HG02885 (cell line): ENCODE measurements at regions not wholly inside any gene's neighbourhood (a gene's known extent, or its start where the extent isn't known, plus 50 kb on each side); places are given as distances from the start of the nearest gene placed in this dataset.
"Not testable (repeated sequence)": the region's sequence is repeated elsewhere in the genome, so short reads cannot be mapped to it uniquely, and the experiment has no call there.

Experiments
- ATAC-seq: cut with Tn5 transposase; IDR thresholded peaks from one replicate; pipeline ENCODE4 v1.9.1; 2021; ENCODE audit warnings: mild to moderate bottlenecking; ENCODE audit not compliant: unreplicated experiment, poor library complexity

- no peak for ATAC-seq
Observed at GRCh38 chr20:47440857-47441773, 60.6 kb upstream of the NCOA3 start.

GRCh38 chr20:47441774-47442150 lies 59.9 kb upstream of the NCOA3 start:
- no peak for ATAC-seq

DNA sequence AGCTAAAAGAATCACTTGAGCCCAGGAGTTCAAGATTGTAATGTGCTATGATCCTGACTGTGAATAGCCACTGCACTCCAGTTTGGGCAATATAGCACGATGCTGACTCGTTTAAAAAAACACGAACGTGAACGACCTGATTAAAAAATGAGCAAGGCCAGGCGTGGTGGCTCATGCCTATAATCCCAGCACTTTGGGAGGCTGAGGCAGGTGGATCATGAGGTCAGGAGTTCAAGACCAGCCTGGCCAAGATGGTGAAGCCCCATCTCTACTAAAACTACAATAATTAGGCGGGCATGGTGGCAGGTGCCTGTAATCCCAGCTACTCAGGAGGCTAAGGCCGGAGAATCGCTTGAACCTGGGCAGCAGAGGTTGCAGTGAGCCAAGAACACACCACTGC lies 58.6 kb upstream of the NCOA3 start:
- ATAC-seq: not testable (repeated sequence)

- ATAC-seq: no peak
Observed at GRCh38 chr20:47444584-47444983, 57.1 kb upstream of the NCOA3 start.

DNA sequence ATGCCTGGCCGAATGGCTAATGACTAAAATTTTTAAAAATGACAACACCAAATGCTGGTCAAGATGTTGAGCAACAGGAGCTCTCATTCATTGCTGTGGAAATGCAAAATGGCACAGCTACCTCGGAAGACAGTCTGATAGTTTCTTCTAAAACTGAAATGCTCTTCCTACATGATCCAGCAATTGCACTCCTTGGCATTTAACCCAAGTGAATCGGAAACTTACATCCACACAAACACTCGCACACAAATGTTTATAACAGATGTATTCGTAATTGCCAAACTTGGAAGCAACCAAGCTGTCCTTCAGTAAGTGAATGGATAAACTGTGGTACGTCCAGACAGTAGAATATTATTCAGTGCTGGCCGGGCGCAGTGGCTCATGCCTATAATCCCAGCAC lies 56.4 kb upstream of the NCOA3 start:
- ATAC-seq: no peak

DNA sequence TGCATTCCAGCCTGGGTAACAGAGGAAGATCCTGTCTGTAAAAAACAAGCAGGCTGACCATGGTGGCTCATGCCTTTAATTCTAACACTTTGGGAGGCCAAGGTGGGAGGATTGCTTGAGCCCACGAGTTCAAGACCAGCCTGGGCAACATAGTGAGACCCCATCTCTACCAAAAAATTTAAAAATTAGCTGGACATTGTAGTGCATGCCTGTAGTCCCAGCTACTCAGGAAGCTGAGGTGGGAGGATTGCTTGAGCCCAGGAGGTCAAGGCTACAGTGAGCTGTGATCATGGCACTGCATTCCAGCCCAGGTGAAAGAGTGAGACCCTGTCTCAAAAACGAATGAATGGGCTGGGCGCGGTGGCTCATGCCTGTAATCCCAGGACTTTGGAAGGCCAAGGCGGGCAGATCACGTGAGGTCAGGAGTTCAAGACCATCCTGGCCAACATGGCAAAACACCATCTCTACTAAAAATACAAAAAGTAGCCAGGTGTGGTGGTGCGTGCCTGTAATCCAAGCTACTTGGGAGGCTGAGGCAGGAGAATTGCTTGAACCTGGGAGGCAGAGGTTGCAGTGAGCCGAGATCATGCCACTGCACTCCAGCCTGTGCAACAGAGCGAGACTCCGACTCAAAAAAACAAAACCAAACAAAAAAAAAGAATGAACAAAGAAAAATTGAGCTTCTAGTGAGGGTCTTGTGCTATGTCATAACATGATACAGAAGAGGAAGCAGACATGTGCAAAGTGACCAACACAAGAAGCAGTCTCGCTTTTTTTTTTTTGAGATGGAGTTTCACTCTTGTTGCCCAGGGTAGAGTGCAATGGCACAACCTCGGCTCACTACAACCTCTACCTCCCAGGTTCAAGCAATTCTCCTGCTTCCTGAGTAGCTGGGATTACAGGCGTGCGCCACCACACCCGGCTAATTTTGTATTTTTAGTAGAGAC lies 54.1 kb upstream of the NCOA3 start:
- not testable (repeated sequence) for ATAC-seq

DNA sequence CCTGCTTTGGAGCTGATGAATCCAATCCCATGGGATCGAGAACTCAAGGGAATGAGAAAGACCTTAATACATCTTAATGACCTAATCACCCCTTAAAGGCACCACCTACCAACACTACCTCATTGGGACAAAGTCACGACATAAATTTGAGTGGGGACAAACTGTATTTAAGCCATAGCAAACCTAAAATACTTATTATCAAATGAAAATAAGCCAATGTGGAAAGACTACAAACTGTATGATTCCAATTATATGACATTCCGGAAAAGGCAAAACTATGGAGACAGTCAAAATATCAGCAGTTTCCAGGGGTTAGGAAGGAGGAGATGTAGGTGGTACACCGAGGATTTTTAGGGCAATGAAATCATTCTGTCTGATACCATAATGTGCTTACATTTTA lies 53.3 kb upstream of the NCOA3 start:
- no peak for ATAC-seq

DNA sequence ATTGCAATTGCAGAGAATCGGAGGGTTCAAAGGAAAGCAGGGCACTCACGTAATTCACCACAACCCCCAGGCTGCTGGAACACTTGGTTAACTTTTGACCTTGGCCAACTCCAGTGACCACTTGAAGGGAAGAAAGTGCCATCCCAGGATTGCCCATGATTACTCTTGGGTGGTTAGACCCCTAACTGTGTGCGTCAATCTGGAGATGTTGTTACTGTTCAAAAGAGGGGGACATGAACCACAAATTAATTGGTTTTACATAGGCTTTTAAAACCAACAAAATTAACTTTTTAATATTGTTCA lies 50.1 kb upstream of the NCOA3 start:
- no peak for ATAC-seq
